ENCODE measurements at regions not wholly inside any gene's neighbourhood (a gene's known extent, or its start where the extent isn't known, plus 50 kb on each side); places are given as distances from the start of the nearest gene placed in this dataset.

GRCh38 chr12:13692332-13692731, 289.1 kb downstream of the GRIN2B start:
- Histone ChIP-seq H3K27ac (replicated peaks) (no peak overlapping the region), H3K4me3 (replicated peaks; ENCODE audit: insufficient read depth, low read length) (no peak overlapping the region), H3K27me3 (ENCODE audit: insufficient read depth, poor library complexity, severe bottlenecking) (no peaks in the 10 kb centered on the region)
- TF ChIP-seq GABPA (IDR thresholded peaks at IDR 0.05; ENCODE audit: low read depth) = no peak
- no peak for DNase-seq (ENCODE audit: low read depth in 1 of 2, low spot score in 1 of 2)

- TF ChIP-seq SPI1 (IDR thresholded peaks at IDR 0.05; ENCODE audit: borderline replicate concordance, low read depth) = no peak
- TF ChIP-seq POLR2AphosphoS5 (IDR thresholded peaks at IDR 0.05; ENCODE audit: low read depth) = no peak
- no peak for TF ChIP-seq GABPA (IDR thresholded peaks at IDR 0.05; ENCODE audit: low read depth)
- no peak for TF ChIP-seq CTCF (IDR thresholded peaks at IDR 0.05; ENCODE audit: insufficient read depth, low read length)
- no peak for TF ChIP-seq REST (IDR thresholded peaks at IDR 0.05; ENCODE audit: insufficient replicate concordance, low read depth)
- no peak overlapping the region for H3K27ac ChIP-seq (replicated peaks)
- DNase-seq (ENCODE audit: low read depth in 1 of 2, low spot score in 1 of 2) = no peak
- no peak overlapping the region for H3K4me3 ChIP-seq (replicated peaks; ENCODE audit: insufficient read depth, low read length)
- H3K27me3 ChIP-seq (ENCODE audit: insufficient read depth, poor library complexity, severe bottlenecking) = no peaks in the 10 kb centered on the region
These were observed 289.8 kb downstream of the GRIN2B start for GRCh38 chr12:13691598-13691997.

GRCh38 chr12:13687633-13688032, 293.8 kb downstream of the GRIN2B start:
- no peak for DNase-seq (ENCODE audit: low read depth in 1 of 2, low spot score in 1 of 2)
- no peak overlapping the region for H3K4me3 ChIP-seq (replicated peaks; ENCODE audit: insufficient read depth, low read length)
- no peak for TF ChIP-seq POLR2AphosphoS5 (IDR thresholded peaks at IDR 0.05; ENCODE audit: low read depth)
- no peak for TF ChIP-seq CTCF (IDR thresholded peaks at IDR 0.05; ENCODE audit: insufficient read depth, low read length)
- TF ChIP-seq SPI1 (IDR thresholded peaks at IDR 0.05; ENCODE audit: borderline replicate concordance, low read depth) = no peak
- no peak for TF ChIP-seq REST (IDR thresholded peaks at IDR 0.05; ENCODE audit: insufficient replicate concordance, low read depth)
- no peak for TF ChIP-seq GABPA (IDR thresholded peaks at IDR 0.05; ENCODE audit: low read depth)
- no peak overlapping the region for H3K27ac ChIP-seq (replicated peaks)
- H3K27me3 ChIP-seq (ENCODE audit: insufficient read depth, poor library complexity, severe bottlenecking) = no peaks in the 10 kb centered on the region

- H3K27ac ChIP-seq (replicated peaks) = no peak overlapping the region
- H3K27me3 ChIP-seq (ENCODE audit: insufficient read depth, poor library complexity, severe bottlenecking) = no peaks in the 10 kb centered on the region
- H3K4me3 ChIP-seq (replicated peaks; ENCODE audit: insufficient read depth, low read length) = no peak overlapping the region
- TF ChIP-seq CTCF (IDR thresholded peaks at IDR 0.05; ENCODE audit: insufficient read depth, low read length) (no peak), POLR2AphosphoS5 (IDR thresholded peaks at IDR 0.05; ENCODE audit: low read depth) (no peak), GABPA (IDR thresholded peaks at IDR 0.05; ENCODE audit: low read depth) (no peak)
- DNase-seq (ENCODE audit: low read depth in 1 of 2, low spot score in 1 of 2) = no peak
These were observed 295.1 kb downstream of the GRIN2B start for GRCh38 chr12:13686260-13686659.
